ENCODE measurements at regions not wholly inside any gene's neighbourhood (a gene's known extent, or its start where the extent isn't known, plus 50 kb on each side); places are given as distances from the start of the nearest gene placed in this dataset.

GRCh38 chr10:28172223-28172610 lies 130.6 kb downstream of the MPP7 start:
- no peaks in the 10 kb centered on the region for H3K79me2 ChIP-seq (ENCODE audit: low read length)
- no peak for TF ChIP-seq EZH2phosphoT487 (IDR thresholded peaks at IDR 0.05; ENCODE audit: low read depth)
- TF ChIP-seq CTCF (IDR thresholded peaks at IDR 0.05; ENCODE audit: low read depth, low read length): no peak
- no peak overlapping the region for H3K9ac ChIP-seq (ENCODE audit: low read length)
- no peaks in the 10 kb centered on the region for H3K9me3 ChIP-seq (ENCODE audit: insufficient read depth, low read length)
- H3K4me3 ChIP-seq (ENCODE audit: low read length): no peak overlapping the region
- no peaks in the 10 kb centered on the region for H3K27me3 ChIP-seq (ENCODE audit: low read depth, low read length)
- no peak overlapping the region for H3K27ac ChIP-seq (ENCODE audit: low read length)
- H3K4me1 ChIP-seq (ENCODE audit: low read length): 0 out of 2 replicates have a peak, but pooled peaks cover 2% of the 10 kb centered on the region
- H3K4me2 ChIP-seq (ENCODE audit: low read length): no peak overlapping the region
- no peaks in the 10 kb centered on the region for H3K36me3 ChIP-seq (replicated peaks; ENCODE audit: low read depth, low read length)
- H2AFZ ChIP-seq (ENCODE audit: low read depth, low read length): no peak overlapping the region
- no peaks in the 10 kb centered on the region for H4K20me1 ChIP-seq (ENCODE audit: insufficient read depth, low read length)

GRCh38 chr10:28171468-28172222 lies 131.2 kb downstream of the MPP7 start:
- Histone ChIP-seq H3K4me1 (ENCODE audit: low read length) (0 out of 2 replicates have a peak, but pooled peaks cover 2% of the 10 kb centered on the region), H3K27me3 (ENCODE audit: low read depth, low read length) (no peaks in the 10 kb centered on the region), H3K79me2 (ENCODE audit: low read length) (no peaks in the 10 kb centered on the region), H3K4me3 (ENCODE audit: low read length) (no peak overlapping the region), H3K9me3 (ENCODE audit: insufficient read depth, low read length) (no peaks in the 10 kb centered on the region), H3K4me2 (ENCODE audit: low read length) (no peak overlapping the region), H3K36me3 (replicated peaks; ENCODE audit: low read depth, low read length) (no peaks in the 10 kb centered on the region), H3K27ac (ENCODE audit: low read length) (no peak overlapping the region), H3K9ac (ENCODE audit: low read length) (no peak overlapping the region), H2AFZ (ENCODE audit: low read depth, low read length) (no peak overlapping the region), H4K20me1 (ENCODE audit: insufficient read depth, low read length) (no peaks in the 10 kb centered on the region)
- TF ChIP-seq CTCF (IDR thresholded peaks at IDR 0.05; ENCODE audit: low read depth, low read length) (no peak), EZH2phosphoT487 (IDR thresholded peaks at IDR 0.05; ENCODE audit: low read depth) (no peak)

GRCh38 chr10:28169525-28169924 lies 133.3 kb downstream of the MPP7 start:
- H3K9me3 ChIP-seq (ENCODE audit: insufficient read depth, low read length): no peaks in the 10 kb centered on the region
- H3K9ac ChIP-seq (ENCODE audit: low read length): no peak overlapping the region
- H3K27ac ChIP-seq (ENCODE audit: low read length): no peak overlapping the region
- H4K20me1 ChIP-seq (ENCODE audit: insufficient read depth, low read length): no peaks in the 10 kb centered on the region
- H3K27me3 ChIP-seq (ENCODE audit: low read depth, low read length): no peaks in the 10 kb centered on the region
- no peaks in the 10 kb centered on the region for H3K4me1 ChIP-seq (ENCODE audit: low read length)
- no peak overlapping the region for H2AFZ ChIP-seq (ENCODE audit: low read depth, low read length)
- no peak overlapping the region for H3K4me3 ChIP-seq (ENCODE audit: low read length)
- H3K4me2 ChIP-seq (ENCODE audit: low read length): no peak overlapping the region
- H3K36me3 ChIP-seq (replicated peaks; ENCODE audit: low read depth, low read length): no peaks in the 10 kb centered on the region
- no peaks in the 10 kb centered on the region for H3K79me2 ChIP-seq (ENCODE audit: low read length)
- TF ChIP-seq CTCF (IDR thresholded peaks at IDR 0.05; ENCODE audit: low read depth, low read length) (no peak), EZH2phosphoT487 (IDR thresholded peaks at IDR 0.05; ENCODE audit: low read depth) (no peak)

- TF ChIP-seq EZH2phosphoT487 (IDR thresholded peaks at IDR 0.05; ENCODE audit: low read depth) (no peak), CTCF (IDR thresholded peaks at IDR 0.05; ENCODE audit: low read depth, low read length) (no peak)
These were observed 141.9 kb downstream of the MPP7 start for GRCh38 chr10:28160866-28161405.

More at GRCh38 chr10:28160866-28161405, 141.9 kb downstream of the MPP7 start:
- Histone ChIP-seq H3K27ac (ENCODE audit: low read length) (no peak overlapping the region), H3K4me3 (ENCODE audit: low read length) (no peak overlapping the region), H3K4me1 (ENCODE audit: low read length) (no peaks in the 10 kb centered on the region), H3K36me3 (replicated peaks; ENCODE audit: low read depth, low read length) (no peaks in the 10 kb centered on the region), H3K4me2 (ENCODE audit: low read length) (no peak overlapping the region), H3K9ac (ENCODE audit: low read length) (no peak overlapping the region), H4K20me1 (ENCODE audit: insufficient read depth, low read length) (no peaks in the 10 kb centered on the region), H3K27me3 (ENCODE audit: low read depth, low read length) (no peaks in the 10 kb centered on the region), H2AFZ (ENCODE audit: low read depth, low read length) (no peak overlapping the region), H3K9me3 (ENCODE audit: insufficient read depth, low read length) (no peaks in the 10 kb centered on the region), H3K79me2 (ENCODE audit: low read length) (no peaks in the 10 kb centered on the region)
